HepG2 (cell line): ENCODE measurements at regions not wholly inside any gene's neighbourhood (a gene's known extent, or its start where the extent isn't known, plus 50 kb on each side); places are given as distances from the start of the nearest gene placed in this dataset.

ENCODE experiments used
- ATAC-seq: fragments of 200-7000 bp; cut with Tn5 transposase; 3 replicates; pipeline ENCODE4 v1.9.1; 2020; ENCODE audit warnings: mild to moderate bottlenecking, moderate library complexity
- BruUV-seq: library from RNA; stranded (reverse); fragments of 400-500 nt; replicated peaks from 2 replicates; lab custom pipeline; 2021; lab: Mats Ljungman, UMichigan
- CTCF ChIA-PET: fragments of 300-600 bp; formaldehyde crosslinking; extraction: SDS; loops from one replicate; lab custom pipeline; 2021; ENCODE audit warnings: low total read pairs, inconsistent platforms, low intra/inter-chr PET ratio; lab: Yijun Ruan, JAX
- POLR2A ChIA-PET: fragments of 350-600 bp; sonication (Branson Sonifier 250); formaldehyde crosslinking; loops from one replicate; lab custom pipeline; 2020; ENCODE audit warnings: antibody characterized with exemption, inconsistent platforms; lab: Yijun Ruan, JAX
- DNase-seq: peaks from one replicate; pipeline ENCODE4 v3.0.0-alpha.2; 2015; ENCODE audit warnings: low spot score
- FAIRE-seq: peaks from 3 replicates; lab custom pipeline; 2011; peaks lifted over from hg19 to GRCh38; lab: Jason Lieb, UNC
- H2AFZ ChIP-seq: one replicate; pipeline ENCODE4 v1.6.1; 2011; ENCODE audit warnings: low read length, inconsistent platforms
- H3K27ac ChIP-seq: fragments of 300-600 bp; 3 replicates; pipeline ENCODE4 v1.8.0; 2011; ENCODE audit warnings: mixed run types, mild to moderate bottlenecking, mixed read lengths, low read length, inconsistent platforms; ENCODE audit not compliant: insufficient read depth; ENCODE audit errors: extremely low read length
- H3K27me3 ChIP-seq, 2 experiments: fragments of 200-600 bp in 1 of 2; 2 replicates in 1 of 2; 3 replicates in 1 of 2; pipeline versions ENCODE4 v1.6.0 to v1.8.0; 2011; ENCODE audit warnings: low read length in 2 of 2, mild to moderate bottlenecking in 2 of 2, moderate library complexity in 2 of 2, inconsistent platforms in 1 of 2; ENCODE audit not compliant: insufficient read depth in 2 of 2, control insufficient read depth in 1 of 2
- H3K36me3 ChIP-seq, 2 experiments: fragments of 200-600 bp in 1 of 2; replicated peaks in 1 of 2; 2 replicates in 1 of 2; 3 replicates in 1 of 2; pipeline versions ENCODE4 v1.5.1 to v1.8.0; 2011; ENCODE audit warnings: low read length in 2 of 2, inconsistent platforms in 1 of 2; ENCODE audit not compliant: insufficient read depth in 2 of 2, control insufficient read depth in 1 of 2
- H3K4me1 ChIP-seq: 2 replicates; pipeline ENCODE4 v1.5.1; 2012; ENCODE audit warnings: low read length, inconsistent platforms; ENCODE audit not compliant: insufficient read depth
- H3K4me2 ChIP-seq: 2 replicates; pipeline ENCODE4 v1.6.0; 2011; ENCODE audit warnings: low read depth, low read length, inconsistent platforms
- H3K4me3 ChIP-seq, 3 experiments: fragments of 200-600 bp in 1 of 3; sonication (generic), shearing (Covaris generic) in 1 of 3; replicated peaks in 1 of 3; 2 replicates each; pipeline ENCODE4 v1.5.1; 2011 to 2016; ENCODE audit warnings: low read length in 3 of 3, inconsistent platforms in 2 of 3, low read depth in 2 of 3, mild to moderate bottlenecking in 2 of 3, control low read depth in 1 of 3, mixed read lengths in 1 of 3; ENCODE audit not compliant: insufficient read depth in 1 of 3
- H3K79me2 ChIP-seq: one replicate; pipeline ENCODE4 v1.6.1; 2011; ENCODE audit warnings: low read length, inconsistent platforms; ENCODE audit not compliant: insufficient read depth
- H3K9ac ChIP-seq: 2 replicates; pipeline ENCODE4 v1.6.0; 2011; ENCODE audit warnings: mild to moderate bottlenecking, low read depth, low read length, inconsistent platforms; ENCODE audit not compliant: insufficient read depth
- H3K9me3 ChIP-seq: 2 replicates; pipeline ENCODE4 v1.5.1; 2012; ENCODE audit warnings: mild to moderate bottlenecking, low read length
- H4K20me1 ChIP-seq: 2 replicates; pipeline ENCODE4 v1.6.0; 2011; ENCODE audit warnings: inconsistent platforms, mild to moderate bottlenecking, low read length, moderate library complexity; ENCODE audit not compliant: insufficient read depth
- ADNP ChIP-seq: sonication (generic); formaldehyde crosslinking; IDR thresholded peaks from 2 replicates; pipeline ENCODE4 v1.4.0; 2020; ENCODE audit warnings: missing genetic modification reagents
- BORCS8-MEF2B ChIP-seq: sonication (generic); formaldehyde crosslinking; IDR thresholded peaks from 2 replicates; pipeline ENCODE4 v1.8.0; 2022; ENCODE audit warnings: mild to moderate bottlenecking, missing genetic modification reagents
- DMTF1 ChIP-seq: sonication (generic); formaldehyde crosslinking; IDR thresholded peaks from 2 replicates; pipeline ENCODE4 v1.4.0; 2020; ENCODE audit warnings: mild to moderate bottlenecking, missing genetic modification reagents
- GZF1 ChIP-seq: sonication (generic); formaldehyde crosslinking; IDR thresholded peaks from 2 replicates; pipeline ENCODE4 v1.5.1; 2020; ENCODE audit warnings: mild to moderate bottlenecking, missing genetic modification reagents
- MAF1 ChIP-seq: sonication (generic); formaldehyde crosslinking; IDR thresholded peaks from 2 replicates; pipeline ENCODE4 v1.5.0; 2020; ENCODE audit warnings: missing genetic modification reagents, borderline replicate concordance
- MBD4 ChIP-seq: IDR thresholded peaks from 2 replicates; pipeline ENCODE4 v1.6.1; 2012; ENCODE audit warnings: low read length, inconsistent platforms, borderline replicate concordance
- MTF2 ChIP-seq: sonication (generic); formaldehyde crosslinking; IDR thresholded peaks from 2 replicates; pipeline ENCODE4 v1.5.0; 2020; ENCODE audit warnings: missing genetic modification reagents, borderline replicate concordance
- NFE2L2 ChIP-seq: fragments of 150-350 bp; IDR thresholded peaks from 2 replicates; pipeline ENCODE4 v1.6.1; 2014; ENCODE audit warnings: low read length
- NR2F1 ChIP-seq, 2 experiments: fragments of 450-650 bp in 1 of 2; formaldehyde crosslinking in 1 of 2; IDR thresholded peaks; 2 replicates each; pipeline versions ENCODE4 v1.5.0 to v1.6.1; 2016 to 2020; ENCODE audit warnings: mild to moderate bottlenecking in 1 of 2, missing compliant biosample characterization in 1 of 2, missing genetic modification reagents in 1 of 2, moderate library complexity in 1 of 2
- RCOR2 ChIP-seq: IDR thresholded peaks from 2 replicates; pipeline ENCODE4 v1.6.1; 2016; ENCODE audit warnings: missing biosample characterization, missing genetic modification reagents
- TAF15 ChIP-seq: fragments of 200-400 bp; formaldehyde crosslinking; IDR thresholded peaks from one replicate; pipeline ENCODE4 v1.6.1; 2018; ENCODE audit warnings: mild to moderate bottlenecking, low read depth, low read length; ENCODE audit not compliant: poor library complexity, severe bottlenecking
- TCF7 ChIP-seq: sonication (generic); IDR thresholded peaks from 2 replicates; pipeline ENCODE4 v1.6.1; 2016; ENCODE audit warnings: antibody characterized with exemption, low read depth
- TFAP4 ChIP-seq: sonication (generic); IDR thresholded peaks from 2 replicates; pipeline ENCODE4 v1.6.1; 2016; ENCODE audit warnings: low read depth, borderline replicate concordance
- ZNF124 ChIP-seq: sonication (generic); formaldehyde crosslinking; IDR thresholded peaks from 2 replicates; pipeline ENCODE4 v1.4.0; 2020; ENCODE audit warnings: missing genetic modification reagents
- ZNF225 ChIP-seq: sonication (generic); formaldehyde crosslinking; IDR thresholded peaks from 2 replicates; pipeline ENCODE4 v1.4.0; 2020; ENCODE audit warnings: mild to moderate bottlenecking, missing genetic modification reagents
- ZNF33B ChIP-seq: sonication (generic); formaldehyde crosslinking; IDR thresholded peaks from 2 replicates; pipeline ENCODE4 v1.5.1; 2020; ENCODE audit warnings: mild to moderate bottlenecking, missing genetic modification reagents
- ZNF589 ChIP-seq: sonication (generic); formaldehyde crosslinking; conservative IDR thresholded peaks from 2 replicates; pipeline ENCODE4 v1.8.0; 2022; ENCODE audit warnings: mild to moderate bottlenecking, moderate library complexity, missing genetic modification reagents
- ZNF782 ChIP-seq: sonication (generic); formaldehyde crosslinking; IDR thresholded peaks from 2 replicates; pipeline ENCODE4 v1.4.0; 2020; ENCODE audit warnings: missing genetic modification reagents, mild to moderate bottlenecking, borderline replicate concordance
- WGBS: methylation state at CpG from one replicate; pipeline ENCODE4 v1.1.6; 2017; ENCODE audit warnings: low lambda C conversion rate; 5-methylcytosine and 5-hydroxymethylcytosine counted together
- in situ Hi-C: cut with HindIII; loops from 2 replicates; pipeline ENCODE4 v1.10.0; 2017; ENCODE audit warnings: low pct_unique_long_range_greater_than_20kb; ENCODE audit not compliant: extremely low pct_ligation_motif_present
- intact Hi-C: fragments of 100-400 bp; cut with micrococcal nuclease; formaldehyde crosslinking; loops from one replicate; pipeline ENCODE4 v1.10.0; 2022; ENCODE audit not compliant: unreplicated experiment

GRCh38 chr20:40279390-40279789, 409.6 kb downstream of the MAFB start:
- WGBS, result 4% methylated on average over 1 of the region's 1 CpG
- H4K20me1 ChIP-seq, result no peaks in the 10 kb centered on the region
- TF ChIP-seq NFE2L2 (peak; percentile 41; the same call in 1 of the 2 replicates), TFAP4 (no peak)
- ChIA-PET POLR2A (no interaction called here), CTCF (no interaction called here)
- ATAC-seq (no peak), DNase-seq (no peak), FAIRE-seq (no peak)
- no peaks in the 10 kb centered on the region for H3K4me1 ChIP-seq
- no peak overlapping the region for H3K9ac ChIP-seq
- intact Hi-C loops, result no loop called here
- no peak overlapping the region for H3K4me3 ChIP-seq
- no peaks in the 10 kb centered on the region for H3K9me3 ChIP-seq
- no TSS peak for BruUV-seq
- H3K4me2 ChIP-seq, result no peak overlapping the region
- H3K36me3 ChIP-seq, result no peaks in the 10 kb centered on the region
- in situ Hi-C loops, result no loop called here
- H3K27me3 ChIP-seq, result no peaks in the 10 kb centered on the region
- no peaks in the 10 kb centered on the region for H3K79me2 ChIP-seq
- no peak overlapping the region for H2AFZ ChIP-seq
- H3K27ac ChIP-seq, result no peak overlapping the region

GRCh38 chr20:40278673-40279072, 410.4 kb downstream of the MAFB start:
- Histone ChIP-seq H3K9me3 (no peaks in the 10 kb centered on the region), H3K9ac (no peak overlapping the region), H3K36me3 (no peaks in the 10 kb centered on the region), H2AFZ (no peak overlapping the region), H3K27ac (no peak overlapping the region), H3K4me1 (no peaks in the 10 kb centered on the region), H4K20me1 (no peaks in the 10 kb centered on the region), H3K79me2 (no peaks in the 10 kb centered on the region), H3K4me3 (no peak overlapping the region), H3K4me2 (no peak overlapping the region), H3K27me3 (no peaks in the 10 kb centered on the region)
- ChIA-PET POLR2A (no interaction called here), CTCF (no interaction called here)
- no TSS peak for BruUV-seq
- FAIRE-seq, result no peak
- WGBS, result 4% methylated on average over 3 of the region's 3 CpGs
- in situ Hi-C loops (no loop called here), intact Hi-C loops (no loop called here)
- no peak for ATAC-seq
- DNase-seq, result no peak
- TF ChIP-seq ZNF589 (CRISPR knock-in tag) (no peak), GZF1 (CRISPR knock-in tag) (no peak), BORCS8-MEF2B (CRISPR knock-in tag) (no peak), NR2F1 (CRISPR knock-in tag; IDR thresholded peaks at IDR 0.05) (no peak), DMTF1 (CRISPR knock-in tag) (no peak), ZNF225 (CRISPR knock-in tag) (no peak), MTF2 (CRISPR knock-in tag) (no peak), MBD4 (no peak), ZNF782 (CRISPR knock-in tag) (no peak), ADNP (no peak), MAF1 (CRISPR knock-in tag) (no peak), ZNF33B (no peak), TAF15 (no peak), ZNF124 (no peak), TCF7 (no peak), RCOR2 (CRISPR knock-in tag) (no peak)
